ENCODE measurements at regions not wholly inside any gene's neighbourhood (a gene's known extent, or its start where the extent isn't known, plus 50 kb on each side); places are given as distances from the start of the nearest gene placed in this dataset.

DNA sequence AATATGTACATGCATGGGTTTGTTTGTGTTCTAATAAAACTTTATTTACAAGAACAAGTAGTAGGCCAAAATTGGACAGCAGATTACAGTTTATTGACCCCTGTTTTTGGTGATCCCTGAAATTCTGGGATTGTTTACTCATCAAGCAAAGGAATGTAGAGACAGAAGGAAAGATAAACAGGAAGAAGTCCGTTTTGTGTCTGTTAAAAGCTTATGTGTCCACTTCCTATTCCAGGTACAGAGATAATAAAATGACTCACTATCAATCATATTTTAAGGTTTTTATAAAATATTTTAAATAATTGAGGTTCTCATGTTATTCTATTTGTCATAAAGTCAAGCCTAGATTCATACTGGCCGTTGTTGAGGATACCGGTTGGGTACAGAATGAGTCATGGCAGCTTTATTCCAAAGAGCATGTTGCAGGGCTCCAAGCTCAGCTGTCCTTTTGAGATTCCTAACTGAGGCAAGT lies 214.9 kb upstream of the DAB2 start:
- no peak for TF ChIP-seq CTCF (IDR thresholded peaks at IDR 0.05; ENCODE audit: low read depth, low read length)
- no peak for TF ChIP-seq EZH2phosphoT487 (IDR thresholded peaks at IDR 0.05; ENCODE audit: low read depth)
- Histone ChIP-seq H3K36me3 (replicated peaks; ENCODE audit: low read depth, low read length) (peaks cover 25% of the 10 kb centered on the region), H2AFZ (ENCODE audit: low read depth, low read length) (peak overlapping the region; percentile 48; the same call in 1 of the 2 replicates), H3K79me2 (ENCODE audit: low read length) (no peaks in the 10 kb centered on the region), H3K9me3 (ENCODE audit: insufficient read depth, low read length) (0 out of 2 replicates have a peak, but pooled peaks cover 5% of the 10 kb centered on the region), H4K20me1 (ENCODE audit: insufficient read depth, low read length) (no peaks in the 10 kb centered on the region), H3K27ac (ENCODE audit: low read length) (peak overlapping the region; percentile 96), H3K9ac (ENCODE audit: low read length) (peak overlapping the region; percentile 22; the same call in 1 of the 2 replicates), H3K27me3 (ENCODE audit: low read depth, low read length) (no peaks in the 10 kb centered on the region), H3K4me3 (ENCODE audit: low read length) (no peak overlapping the region), H3K4me2 (ENCODE audit: low read length) (no peak overlapping the region; the same call in none of the 2 replicates), H3K4me1 (ENCODE audit: low read length) (peaks cover 34% of the 10 kb centered on the region)

- H2AFZ ChIP-seq (ENCODE audit: low read depth, low read length): no peak overlapping the region
- no peaks in the 10 kb centered on the region for H3K79me2 ChIP-seq (ENCODE audit: low read length)
- no peak overlapping the region; the same call in 1 of the 2 replicates for H3K27ac ChIP-seq (ENCODE audit: low read length)
- H4K20me1 ChIP-seq (ENCODE audit: insufficient read depth, low read length): no peaks in the 10 kb centered on the region
- H3K36me3 ChIP-seq (replicated peaks; ENCODE audit: low read depth, low read length): peaks cover 25% of the 10 kb centered on the region
- H3K27me3 ChIP-seq (ENCODE audit: low read depth, low read length): no peaks in the 10 kb centered on the region
- TF ChIP-seq EZH2phosphoT487 (IDR thresholded peaks at IDR 0.05; ENCODE audit: low read depth) (no peak), CTCF (IDR thresholded peaks at IDR 0.05; ENCODE audit: low read depth, low read length) (no peak)
- no peak overlapping the region for H3K4me3 ChIP-seq (ENCODE audit: low read length)
- H3K4me1 ChIP-seq (ENCODE audit: low read length): peaks cover 34% of the 10 kb centered on the region
- no peak overlapping the region for H3K9ac ChIP-seq (ENCODE audit: low read length)
- no peak overlapping the region for H3K4me2 ChIP-seq (ENCODE audit: low read length)
- 0 out of 2 replicates have a peak, but pooled peaks cover 5% of the 10 kb centered on the region for H3K9me3 ChIP-seq (ENCODE audit: insufficient read depth, low read length)
Measured at GRCh38 chr5:39638813-39639212, 214.0 kb upstream of the DAB2 start.

DNA sequence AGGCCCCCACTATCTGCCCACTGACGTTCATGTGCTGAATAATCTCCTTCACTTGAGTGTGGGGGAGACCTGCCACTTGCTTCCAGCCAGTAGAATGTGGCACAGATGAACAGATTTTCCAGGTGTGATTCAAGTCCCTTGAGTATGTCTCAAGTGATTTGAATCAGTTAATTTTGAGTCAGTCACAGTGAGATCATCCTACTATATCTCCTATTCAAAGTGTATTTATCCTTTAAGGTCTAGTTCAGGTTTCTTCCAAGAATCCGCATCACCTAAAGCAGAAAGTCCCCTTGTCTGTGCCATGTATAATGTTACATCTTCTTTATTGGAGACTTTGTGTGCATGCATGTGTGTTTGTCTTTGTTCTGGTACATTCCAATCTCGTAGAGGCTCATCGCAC lies 208.3 kb upstream of the DAB2 start:
- Histone ChIP-seq H4K20me1 (ENCODE audit: insufficient read depth, low read length) (no peaks in the 10 kb centered on the region), H3K4me3 (ENCODE audit: low read length) (no peak overlapping the region), H3K9me3 (ENCODE audit: insufficient read depth, low read length) (no peaks in the 10 kb centered on the region), H3K27me3 (ENCODE audit: low read depth, low read length) (no peaks in the 10 kb centered on the region), H3K36me3 (replicated peaks; ENCODE audit: low read depth, low read length) (no peaks in the 10 kb centered on the region), H3K27ac (ENCODE audit: low read length) (no peak overlapping the region), H3K4me1 (ENCODE audit: low read length) (peaks cover 15% of the 10 kb centered on the region), H3K9ac (ENCODE audit: low read length) (no peak overlapping the region), H3K4me2 (ENCODE audit: low read length) (peak overlapping the region; percentile 7; the same call in 1 of the 2 replicates), H3K79me2 (ENCODE audit: low read length) (no peaks in the 10 kb centered on the region), H2AFZ (ENCODE audit: low read depth, low read length) (no peak overlapping the region)
- TF ChIP-seq EZH2phosphoT487 (IDR thresholded peaks at IDR 0.05; ENCODE audit: low read depth): no peak
- no peak for TF ChIP-seq CTCF (IDR thresholded peaks at IDR 0.05; ENCODE audit: low read depth, low read length)

DNA sequence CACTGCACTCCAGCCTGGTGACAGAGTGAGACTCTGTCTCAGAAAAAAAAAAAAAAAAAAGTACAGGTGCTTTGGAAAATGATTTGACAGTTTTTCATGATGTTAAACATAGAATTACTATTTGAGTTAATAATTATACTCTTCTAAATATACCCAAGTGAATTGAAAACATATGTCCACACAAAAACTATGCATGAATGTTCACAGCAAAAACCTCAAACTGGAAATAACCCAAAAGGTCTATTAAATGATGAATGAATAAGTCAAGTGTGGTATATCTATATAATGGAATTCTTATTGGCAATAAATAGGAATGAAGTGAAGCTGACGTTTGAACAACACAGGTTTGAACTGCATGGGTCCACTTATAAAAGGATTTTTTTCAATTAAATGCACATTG lies 207.2 kb upstream of the DAB2 start:
- Histone ChIP-seq H3K4me3 (ENCODE audit: low read length) (no peak overlapping the region), H3K27ac (ENCODE audit: low read length) (no peak overlapping the region), H3K9ac (ENCODE audit: low read length) (no peak overlapping the region), H3K36me3 (replicated peaks; ENCODE audit: low read depth, low read length) (no peaks in the 10 kb centered on the region), H3K79me2 (ENCODE audit: low read length) (no peaks in the 10 kb centered on the region), H2AFZ (ENCODE audit: low read depth, low read length) (no peak overlapping the region), H3K4me2 (ENCODE audit: low read length) (no peak overlapping the region), H3K9me3 (ENCODE audit: insufficient read depth, low read length) (no peaks in the 10 kb centered on the region), H4K20me1 (ENCODE audit: insufficient read depth, low read length) (no peaks in the 10 kb centered on the region), H3K27me3 (ENCODE audit: low read depth, low read length) (no peaks in the 10 kb centered on the region), H3K4me1 (ENCODE audit: low read length) (peaks cover 15% of the 10 kb centered on the region)
- TF ChIP-seq CTCF (IDR thresholded peaks at IDR 0.05; ENCODE audit: low read depth, low read length) (no peak), EZH2phosphoT487 (IDR thresholded peaks at IDR 0.05; ENCODE audit: low read depth) (no peak)

All from OCI-LY3 (cell line).